ENCODE measurements at regions not wholly inside any gene's neighbourhood (a gene's known extent, or its start where the extent isn't known, plus 50 kb on each side); places are given as distances from the start of the nearest gene placed in this dataset.

DNA sequence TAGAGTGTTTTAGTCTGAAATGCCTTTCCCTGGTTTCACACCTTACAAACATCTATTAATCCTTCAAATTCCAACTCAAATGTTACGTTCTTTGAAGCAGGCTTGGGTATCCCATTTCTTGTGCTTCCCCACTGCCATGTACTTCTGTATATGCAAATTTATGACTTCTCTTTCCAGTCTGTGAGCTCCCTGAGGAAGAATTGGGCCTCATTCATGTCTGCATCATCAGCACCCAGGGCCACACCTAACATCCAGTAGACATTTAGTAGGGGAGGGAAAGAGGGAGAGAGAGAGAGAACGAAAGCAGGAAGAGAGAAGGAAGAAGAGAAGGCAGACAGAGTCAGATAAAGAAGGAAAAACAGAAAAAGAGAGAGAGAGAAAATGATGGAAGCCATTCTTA lies 53.3 kb upstream of the KY start:
- intact Hi-C loops (cut with DNase I, micrococcal nuclease): no loop called here
- Mint-ChIP-seq H3K27ac (no peak overlapping the region), H3K27me3 (peaks cover 7% of the 10 kb centered on the region), H3K4me3 (no peak overlapping the region), H3K9me3 (ENCODE audit: low read depth) (no peaks in the 10 kb centered on the region), H3K4me1 (no peaks in the 10 kb centered on the region), H3K36me3 (ENCODE audit: low read depth) (no peaks in the 10 kb centered on the region)
- CTCF ChIA-PET: no interaction called here
- no peak for ATAC-seq
- POLR2A ChIA-PET: no interaction called here
- no peak for DNase-seq

DNA sequence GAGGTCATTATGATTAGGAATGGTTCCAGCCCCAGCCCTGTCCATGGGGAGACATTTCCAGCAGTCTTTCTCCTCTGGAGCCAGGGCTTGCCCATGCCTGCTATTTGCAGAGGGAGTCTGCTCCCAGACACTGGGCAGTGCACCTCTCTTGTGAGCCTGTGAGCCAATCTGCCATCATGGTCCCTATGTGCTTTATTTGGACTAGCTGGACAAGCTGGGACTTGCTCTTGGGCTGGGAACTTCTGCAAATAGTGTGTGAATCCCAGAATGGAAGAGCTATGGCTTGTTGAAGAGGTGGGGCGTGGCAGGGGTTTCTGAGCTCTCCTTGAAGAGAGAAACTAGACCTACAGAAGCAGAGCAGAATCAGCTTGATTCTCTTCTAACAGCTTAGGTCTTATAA lies 53.7 kb upstream of the KY start:
- ChIA-PET POLR2A (no interaction called here), CTCF (no interaction called here)
- Mint-ChIP-seq H3K36me3 (ENCODE audit: low read depth) (no peaks in the 10 kb centered on the region), H3K4me1 (no peaks in the 10 kb centered on the region), H3K9me3 (ENCODE audit: low read depth) (no peaks in the 10 kb centered on the region), H3K27ac (no peak overlapping the region), H3K27me3 (peaks cover 7% of the 10 kb centered on the region), H3K4me3 (no peak overlapping the region)
- DNase-seq (no peak), ATAC-seq (no peak)
- intact Hi-C loops (cut with DNase I, micrococcal nuclease): no loop called here

DNA sequence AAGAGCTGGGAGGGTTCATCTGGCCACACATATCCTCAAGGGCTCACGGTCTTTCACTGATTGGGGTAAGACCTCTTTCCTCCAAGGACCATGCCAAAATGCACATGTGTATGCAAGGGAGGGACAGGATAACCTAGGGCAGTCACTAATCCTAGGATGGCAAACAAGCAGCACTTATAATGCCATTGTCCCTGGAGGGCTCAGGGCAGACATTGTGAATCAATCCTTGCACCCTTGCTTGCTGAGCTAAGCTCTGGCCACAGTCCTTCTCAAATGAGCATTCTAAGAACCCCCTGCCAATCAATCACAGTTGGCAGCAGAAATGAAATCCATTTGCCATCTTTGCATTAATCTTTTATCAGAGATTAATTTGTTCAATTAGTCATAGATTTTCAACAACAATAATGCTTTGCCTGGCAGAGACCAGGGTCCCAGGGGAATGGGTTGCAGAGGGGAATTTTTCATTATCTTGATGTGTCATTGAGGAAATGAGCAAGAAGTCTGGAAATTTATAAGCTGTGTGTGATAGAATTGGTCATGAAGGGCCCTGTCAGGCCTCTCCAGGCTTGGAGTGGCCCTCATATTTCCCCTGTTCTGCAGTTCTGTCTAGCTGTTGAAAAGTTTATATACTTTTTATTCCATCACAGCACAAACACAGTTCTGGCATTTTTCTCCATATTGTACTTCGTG lies 57.2 kb upstream of the KY start:
- H3K9me3 Mint-ChIP-seq (ENCODE audit: low read depth): no peaks in the 10 kb centered on the region
- no peaks in the 10 kb centered on the region for H3K4me1 Mint-ChIP-seq
- peaks cover 3% of the 10 kb centered on the region for H3K27me3 Mint-ChIP-seq
- H3K36me3 Mint-ChIP-seq (ENCODE audit: low read depth): no peaks in the 10 kb centered on the region
- POLR2A ChIA-PET: no interaction called here
- no peak overlapping the region for H3K27ac Mint-ChIP-seq
- intact Hi-C loops (cut with DNase I, micrococcal nuclease): no loop called here
- CTCF ChIA-PET: no interaction called here
- DNase-seq (no peak), ATAC-seq (no peak)
- no peak overlapping the region for H3K4me3 Mint-ChIP-seq

DNA sequence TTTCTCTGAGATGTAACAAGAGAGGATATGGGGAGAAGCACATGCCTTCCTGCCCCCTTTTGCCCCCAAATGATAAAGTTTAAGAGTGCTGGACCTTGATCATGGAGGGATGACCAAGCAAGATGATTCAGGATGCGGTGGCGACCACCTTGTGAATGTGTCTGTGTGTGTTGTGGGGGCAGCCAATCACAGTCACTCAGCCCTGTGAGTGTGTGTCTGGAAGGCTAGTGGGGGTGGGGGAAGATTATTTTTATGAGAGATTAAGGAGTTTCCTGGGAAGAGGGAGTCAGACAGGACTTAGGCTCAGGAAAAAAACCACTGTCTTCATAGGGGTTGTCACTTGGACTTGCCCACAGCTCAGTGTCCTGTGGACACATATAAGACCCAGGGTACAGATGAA lies 57.8 kb upstream of the KY start:
- Mint-ChIP-seq H3K4me3 (no peak overlapping the region), H3K9me3 (ENCODE audit: low read depth) (no peaks in the 10 kb centered on the region), H3K27ac (no peak overlapping the region), H3K27me3 (peaks cover 3% of the 10 kb centered on the region), H3K4me1 (no peaks in the 10 kb centered on the region), H3K36me3 (ENCODE audit: low read depth) (no peaks in the 10 kb centered on the region)
- POLR2A ChIA-PET: no interaction called here
- intact Hi-C loops (cut with DNase I, micrococcal nuclease): no loop called here
- CTCF ChIA-PET: no interaction called here
- ATAC-seq (no peak), DNase-seq (no peak)

DNA sequence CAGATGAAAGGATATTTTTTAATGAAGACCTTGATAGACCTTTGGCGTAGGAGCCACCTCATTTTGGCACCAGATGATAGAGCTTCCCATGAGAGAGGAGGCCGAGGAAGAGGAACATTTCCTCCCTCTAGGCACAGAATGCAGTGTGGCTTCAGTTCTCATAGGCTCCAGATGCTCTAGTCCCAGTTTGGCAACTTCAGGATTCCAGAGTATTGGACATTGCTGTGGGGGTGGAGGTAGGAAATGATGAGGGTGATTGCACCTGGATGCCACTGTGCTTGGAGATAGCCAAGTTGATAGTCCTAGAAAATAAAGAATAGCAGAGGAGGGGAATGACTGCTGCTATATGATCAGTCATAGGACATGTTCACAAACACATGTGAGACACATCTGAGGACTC lies 58.3 kb upstream of the KY start:
- ATAC-seq (no peak), DNase-seq (no peak)
- no peaks in the 10 kb centered on the region for H3K9me3 Mint-ChIP-seq (ENCODE audit: low read depth)
- peaks cover 2% of the 10 kb centered on the region for H3K27me3 Mint-ChIP-seq
- H3K36me3 Mint-ChIP-seq (ENCODE audit: low read depth): no peaks in the 10 kb centered on the region
- intact Hi-C loops (cut with DNase I, micrococcal nuclease): no loop called here
- H3K4me1 Mint-ChIP-seq: no peaks in the 10 kb centered on the region
- ChIA-PET POLR2A (no interaction called here), CTCF (no interaction called here)
- H3K27ac Mint-ChIP-seq: no peak overlapping the region
- no peak overlapping the region for H3K4me3 Mint-ChIP-seq

DNA sequence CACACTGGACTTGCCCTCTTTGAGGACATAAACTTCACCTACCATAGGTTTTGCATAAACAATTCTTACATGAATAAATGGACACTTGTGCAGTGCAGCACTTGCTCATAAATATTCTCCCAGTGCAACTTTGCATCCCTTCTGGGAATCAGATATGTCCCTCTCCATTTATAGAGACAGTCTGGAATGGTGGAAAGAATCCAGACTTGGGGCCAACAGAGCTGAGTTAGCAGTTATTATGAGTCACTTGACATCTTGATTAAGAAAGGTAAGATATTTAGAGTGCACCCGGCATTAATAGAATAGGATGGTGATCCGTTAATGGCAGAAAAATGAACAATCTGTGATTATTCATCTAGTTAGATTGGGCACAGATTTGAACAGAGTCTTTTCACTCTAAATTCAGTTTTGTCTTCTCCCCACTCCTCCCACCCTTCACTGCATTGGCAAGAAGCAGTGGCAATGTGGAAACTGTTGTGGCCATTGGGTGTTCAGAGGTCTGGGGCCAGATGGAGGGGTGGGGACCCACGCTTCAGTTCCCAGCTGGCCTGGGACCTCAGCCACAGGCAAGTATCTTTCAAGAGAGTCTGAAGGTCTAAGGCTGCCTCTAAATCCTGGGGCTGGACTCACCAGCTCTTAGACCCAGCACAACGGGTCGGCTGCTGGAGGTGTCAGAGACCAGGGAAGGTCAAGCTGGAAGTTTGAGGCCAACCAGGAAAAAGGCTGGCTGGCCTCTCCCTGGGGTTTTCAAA lies 58.9 kb upstream of the KY start:
- Mint-ChIP-seq H3K4me1 (no peaks in the 10 kb centered on the region), H3K9me3 (ENCODE audit: low read depth) (no peaks in the 10 kb centered on the region), H3K27ac (no peak overlapping the region), H3K36me3 (ENCODE audit: low read depth) (no peaks in the 10 kb centered on the region), H3K4me3 (no peak overlapping the region), H3K27me3 (no peaks in the 10 kb centered on the region)
- DNase-seq (no peak), ATAC-seq (no peak)
- ChIA-PET POLR2A (no interaction called here), CTCF (no interaction called here)
- intact Hi-C loops (cut with DNase I, micrococcal nuclease): no loop called here

DNA sequence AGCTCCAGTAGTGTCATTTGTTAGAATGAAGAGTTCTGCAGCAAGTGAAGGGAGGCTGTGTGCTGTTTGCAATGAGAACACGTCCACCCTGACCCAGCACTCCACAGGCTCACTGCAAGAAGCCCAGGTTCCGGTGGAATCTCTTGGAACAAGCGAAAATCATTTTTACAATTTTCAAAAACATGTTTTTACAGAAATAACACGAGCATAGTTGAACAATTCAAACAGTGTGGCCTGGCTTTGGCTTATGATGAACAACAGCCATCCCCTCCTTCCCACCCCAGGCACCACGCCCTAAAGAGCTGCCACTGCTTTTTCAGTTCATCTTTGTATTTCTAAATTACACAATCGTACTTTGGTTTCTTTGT lies 59.5 kb upstream of the KY start:
- DNase-seq: no peak
- H3K4me3 Mint-ChIP-seq: no peak overlapping the region
- POLR2A ChIA-PET: no interaction called here
- no peak for ATAC-seq
- H3K36me3 Mint-ChIP-seq (ENCODE audit: low read depth): no peaks in the 10 kb centered on the region
- no peak overlapping the region for H3K27ac Mint-ChIP-seq
- no peaks in the 10 kb centered on the region for H3K9me3 Mint-ChIP-seq (ENCODE audit: low read depth)
- no peaks in the 10 kb centered on the region for H3K4me1 Mint-ChIP-seq
- H3K27me3 Mint-ChIP-seq: no peaks in the 10 kb centered on the region
- CTCF ChIA-PET: no interaction called here
- intact Hi-C loops (cut with DNase I, micrococcal nuclease): no loop called here

DNA sequence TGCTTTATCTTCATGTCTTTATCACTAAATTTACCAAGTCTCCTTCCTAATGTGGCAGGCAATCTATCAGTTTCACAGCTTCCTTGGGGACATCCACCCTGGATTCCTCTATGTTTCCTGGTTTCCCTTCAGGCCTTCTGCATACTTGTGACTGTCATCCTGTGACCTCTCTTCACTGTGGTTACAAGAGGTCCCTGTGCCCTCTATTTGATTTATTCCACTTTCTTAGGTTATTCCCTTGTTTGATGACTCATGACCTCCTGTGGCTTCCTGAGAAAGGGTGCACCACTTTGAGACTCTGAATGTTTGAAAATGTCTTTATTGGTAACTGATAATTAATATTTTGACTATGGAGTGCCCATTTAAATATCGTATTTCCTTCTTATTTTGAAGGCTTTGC lies 60.5 kb upstream of the KY start:
- no peaks in the 10 kb centered on the region for H3K27me3 Mint-ChIP-seq
- H3K27ac Mint-ChIP-seq: no peak overlapping the region
- CTCF ChIA-PET: no interaction called here
- H3K36me3 Mint-ChIP-seq (ENCODE audit: low read depth): no peaks in the 10 kb centered on the region
- no peak for ATAC-seq
- intact Hi-C loops (cut with DNase I, micrococcal nuclease): no loop called here
- POLR2A ChIA-PET: interaction anchor here (0.6 kb wide), 1 partner anchor 139 kb away, joined by 6 read pairs; no protein-coding TSS in a partner anchor
- H3K9me3 Mint-ChIP-seq (ENCODE audit: low read depth): no peaks in the 10 kb centered on the region
- DNase-seq: no peak
- no peaks in the 10 kb centered on the region for H3K4me1 Mint-ChIP-seq
- no peak overlapping the region for H3K4me3 Mint-ChIP-seq

DNA sequence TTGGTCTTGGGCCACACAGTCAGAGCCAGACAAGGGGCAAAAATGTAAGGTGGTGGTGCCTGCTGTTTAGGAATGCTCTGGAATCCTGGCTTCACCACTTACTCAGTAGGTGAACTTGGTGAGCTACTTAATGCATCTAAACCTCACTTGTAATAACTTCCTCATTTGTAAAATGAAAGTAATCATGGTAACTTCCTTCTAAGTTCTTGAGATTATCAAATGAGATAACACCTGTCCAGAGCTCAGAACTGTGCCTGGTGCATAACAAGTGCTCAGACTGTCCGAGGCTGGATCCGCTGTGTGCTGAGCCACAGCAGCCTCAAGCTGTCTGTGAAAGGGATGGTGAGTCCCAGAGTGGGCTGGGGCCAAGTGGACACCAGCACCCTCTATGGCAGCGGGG lies 62.8 kb upstream of the KY start:
- Mint-ChIP-seq H3K4me1 (no peaks in the 10 kb centered on the region), H3K9me3 (ENCODE audit: low read depth) (no peaks in the 10 kb centered on the region), H3K27me3 (peaks cover 3% of the 10 kb centered on the region), H3K4me3 (no peak overlapping the region), H3K27ac (no peak overlapping the region), H3K36me3 (ENCODE audit: low read depth) (no peaks in the 10 kb centered on the region)
- intact Hi-C loops (cut with DNase I, micrococcal nuclease): no loop called here
- CTCF ChIA-PET: no interaction called here
- POLR2A ChIA-PET: no interaction called here
- ATAC-seq (no peak), DNase-seq (no peak)

DNA sequence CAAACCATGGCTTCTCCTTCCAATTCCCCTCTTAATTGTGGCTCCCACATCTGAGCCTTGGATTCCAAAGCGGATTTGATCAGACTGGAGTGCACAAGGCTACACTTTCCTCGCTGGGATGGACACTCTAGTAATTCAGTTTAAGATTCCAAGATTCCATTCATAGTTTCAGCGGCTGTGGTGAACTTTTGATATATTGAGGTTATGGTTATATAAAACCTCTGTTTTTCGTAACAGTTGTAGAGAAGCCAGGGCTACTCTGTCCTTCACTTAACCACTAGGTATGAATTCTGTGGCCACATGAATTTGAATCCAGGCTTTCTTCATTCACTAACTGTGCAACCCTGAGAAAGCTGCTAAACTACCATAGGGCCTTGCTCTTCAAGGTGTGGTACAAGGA lies 67.9 kb upstream of the KY start:
- DNase-seq: no peak
- H3K27ac Mint-ChIP-seq: no peak overlapping the region
- H3K4me1 Mint-ChIP-seq: no peaks in the 10 kb centered on the region
- ChIA-PET POLR2A (no interaction called here), CTCF (interaction anchor here (0.6 kb wide), 1 partner anchor 350 kb away, joined by 3 read pairs; no protein-coding TSS in a partner anchor)
- H3K9me3 Mint-ChIP-seq (ENCODE audit: low read depth): no peaks in the 10 kb centered on the region
- no peaks in the 10 kb centered on the region for H3K36me3 Mint-ChIP-seq (ENCODE audit: low read depth)
- peaks cover 9% of the 10 kb centered on the region for H3K27me3 Mint-ChIP-seq
- no peak overlapping the region for H3K4me3 Mint-ChIP-seq
- intact Hi-C loops (cut with DNase I, micrococcal nuclease): no loop called here
- no peak for ATAC-seq

DNA sequence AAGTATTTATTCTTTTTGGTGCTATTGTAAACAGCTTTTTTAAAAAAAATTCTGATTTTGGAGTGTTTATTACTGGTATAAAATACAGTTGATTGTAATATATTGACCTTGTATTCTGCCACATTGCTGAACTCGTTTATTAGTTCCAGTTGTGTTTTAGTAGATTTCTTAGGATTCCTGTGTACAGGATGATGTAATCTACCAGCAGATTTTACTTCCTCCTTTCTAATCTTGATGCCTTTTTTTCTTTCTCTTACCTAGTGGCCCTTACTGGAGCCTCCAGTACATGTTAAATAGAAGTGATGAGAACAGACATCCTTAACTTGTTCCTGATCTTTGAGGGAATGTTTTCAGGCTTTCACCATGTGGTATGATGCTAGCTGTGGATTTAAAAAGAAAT lies 70.4 kb upstream of the KY start:
- Mint-ChIP-seq H3K4me1 (no peaks in the 10 kb centered on the region), H3K36me3 (ENCODE audit: low read depth) (no peaks in the 10 kb centered on the region), H3K9me3 (ENCODE audit: low read depth) (no peaks in the 10 kb centered on the region), H3K27me3 (peaks cover 9% of the 10 kb centered on the region), H3K27ac (no peak overlapping the region), H3K4me3 (no peak overlapping the region)
- DNase-seq (no peak), ATAC-seq (no peak)
- intact Hi-C loops (cut with DNase I, micrococcal nuclease): no loop called here
- CTCF ChIA-PET: no interaction called here
- POLR2A ChIA-PET: no interaction called here

DNA sequence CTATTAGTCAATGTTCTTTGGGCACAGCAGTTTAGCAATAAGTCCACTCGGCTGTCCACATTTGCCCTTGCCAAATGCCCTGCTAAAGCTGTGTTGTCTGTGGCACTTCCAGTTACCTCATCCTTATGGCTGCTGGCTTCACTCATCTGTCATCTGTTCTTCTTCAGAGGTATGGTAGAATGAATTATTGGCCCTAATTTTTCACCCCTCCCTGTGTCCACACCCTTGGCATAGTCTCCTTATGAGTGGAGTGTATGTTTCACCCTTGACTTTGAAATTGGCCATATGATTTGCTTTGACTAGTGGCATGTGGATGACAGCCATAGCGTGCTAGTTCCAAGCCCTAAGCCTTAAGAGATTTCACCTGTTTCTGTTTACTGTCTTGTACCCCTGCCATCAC lies 72.1 kb upstream of the EPHB1 start:
- Mint-ChIP-seq H3K27ac (no peak overlapping the region), H3K9me3 (ENCODE audit: low read depth) (no peaks in the 10 kb centered on the region), H3K4me3 (no peak overlapping the region), H3K27me3 (peaks cover 11% of the 10 kb centered on the region), H3K36me3 (ENCODE audit: low read depth) (no peaks in the 10 kb centered on the region), H3K4me1 (no peaks in the 10 kb centered on the region)
- DNase-seq (no peak), ATAC-seq (no peak)
- CTCF ChIA-PET: interaction anchor here (0.7 kb wide), 1 partner anchor 41 kb away, joined by 3 read pairs; no protein-coding TSS in a partner anchor
- intact Hi-C loops (cut with DNase I, micrococcal nuclease): no loop called here
- POLR2A ChIA-PET: no interaction called here
